ENCODE measurements at regions not wholly inside any gene's neighbourhood (a gene's known extent, or its start where the extent isn't known, plus 50 kb on each side); places are given as distances from the start of the nearest gene placed in this dataset.

GRCh38 chr5:123809594-123810221 is 297.7 kb downstream of the CSNK1G3 start:
- peak in 1 of 3 donors; percentile 43 for DNase-seq
- Histone ChIP-seq H3K27me3 (no peaks in the 10 kb centered on the region), H3K4me3 (no peak overlapping the region), H3K9me3 (no peaks in the 10 kb centered on the region), H3K36me3 (no peaks in the 10 kb centered on the region), H3K27ac (peak overlapping the region in 1 of 4 donors; percentile 11), H3K4me1 (peaks cover 0 to 12% (median 0%) of the 10 kb centered on the region in 4 donors)
- TF ChIP-seq POLR2A (IDR thresholded peaks at IDR 0.05) = no peak
- no peak for TF ChIP-seq CTCF (IDR thresholded peaks at IDR 0.05)

GRCh38 chr5:123808461-123809380 is 296.7 kb downstream of the CSNK1G3 start:
- H3K9me3 ChIP-seq = no peaks in the 10 kb centered on the region
- no peak for DNase-seq
- TF ChIP-seq POLR2A (IDR thresholded peaks at IDR 0.05) (no peak), CTCF (IDR thresholded peaks at IDR 0.05) (no peak)
- no peaks in the 10 kb centered on the region for H3K36me3 ChIP-seq
- no peak overlapping the region for H3K27ac ChIP-seq
- peaks cover 0 to 12% (median 0%) of the 10 kb centered on the region in 4 donors for H3K4me1 ChIP-seq
- no peak overlapping the region for H3K4me3 ChIP-seq
- no peaks in the 10 kb centered on the region for H3K27me3 ChIP-seq

GRCh38 chr5:123807177-123807945 is 295.4 kb downstream of the CSNK1G3 start:
- Histone ChIP-seq H3K9me3 (no peaks in the 10 kb centered on the region), H3K4me1 (peaks cover 0 to 12% (median 0%) of the 10 kb centered on the region in 4 donors), H3K27me3 (no peaks in the 10 kb centered on the region), H3K27ac (no peak overlapping the region), H3K4me3 (no peak overlapping the region), H3K36me3 (no peaks in the 10 kb centered on the region)
- TF ChIP-seq CTCF (IDR thresholded peaks at IDR 0.05) = no peak
- DNase-seq = no peak

GRCh38 chr5:123806644-123807043 is 294.7 kb downstream of the CSNK1G3 start:
- no peak overlapping the region for H3K27ac ChIP-seq
- no peaks in the 10 kb centered on the region for H3K9me3 ChIP-seq
- no peaks in the 10 kb centered on the region for H3K36me3 ChIP-seq
- H3K4me1 ChIP-seq = peaks cover 0 to 12% (median 0%) of the 10 kb centered on the region in 4 donors
- DNase-seq = no peak
- H3K27me3 ChIP-seq = no peaks in the 10 kb centered on the region
- no peak overlapping the region for H3K4me3 ChIP-seq
- no peak for TF ChIP-seq POLR2A (IDR thresholded peaks at IDR 0.05)
- no peak for TF ChIP-seq CTCF (IDR thresholded peaks at IDR 0.05)

GRCh38 chr5:123805300-123805699 is 293.3 kb downstream of the CSNK1G3 start:
- H3K27me3 ChIP-seq = no peaks in the 10 kb centered on the region
- no peak overlapping the region for H3K4me3 ChIP-seq
- TF ChIP-seq POLR2A (IDR thresholded peaks at IDR 0.05) (no peak), CTCF (IDR thresholded peaks at IDR 0.05) (no peak)
- no peak for DNase-seq
- no peak overlapping the region for H3K27ac ChIP-seq
- H3K36me3 ChIP-seq = no peaks in the 10 kb centered on the region
- H3K9me3 ChIP-seq = no peaks in the 10 kb centered on the region
- peaks cover 0 to 6% (median 0%) of the 10 kb centered on the region in 4 donors for H3K4me1 ChIP-seq
